ENCODE measurements at regions not wholly inside any gene's neighbourhood (a gene's known extent, or its start where the extent isn't known, plus 50 kb on each side); places are given as distances from the start of the nearest gene placed in this dataset.
"Not testable (repeated sequence)": the region's sequence is repeated elsewhere in the genome, so short reads cannot be mapped to it uniquely, and the experiment has no call there.

GRCh38 chr17:77037943-77038342 lies 102.8 kb upstream of the SEC14L1 start:
- no peak for DNase-seq (ENCODE audit: low spot score)

DNA sequence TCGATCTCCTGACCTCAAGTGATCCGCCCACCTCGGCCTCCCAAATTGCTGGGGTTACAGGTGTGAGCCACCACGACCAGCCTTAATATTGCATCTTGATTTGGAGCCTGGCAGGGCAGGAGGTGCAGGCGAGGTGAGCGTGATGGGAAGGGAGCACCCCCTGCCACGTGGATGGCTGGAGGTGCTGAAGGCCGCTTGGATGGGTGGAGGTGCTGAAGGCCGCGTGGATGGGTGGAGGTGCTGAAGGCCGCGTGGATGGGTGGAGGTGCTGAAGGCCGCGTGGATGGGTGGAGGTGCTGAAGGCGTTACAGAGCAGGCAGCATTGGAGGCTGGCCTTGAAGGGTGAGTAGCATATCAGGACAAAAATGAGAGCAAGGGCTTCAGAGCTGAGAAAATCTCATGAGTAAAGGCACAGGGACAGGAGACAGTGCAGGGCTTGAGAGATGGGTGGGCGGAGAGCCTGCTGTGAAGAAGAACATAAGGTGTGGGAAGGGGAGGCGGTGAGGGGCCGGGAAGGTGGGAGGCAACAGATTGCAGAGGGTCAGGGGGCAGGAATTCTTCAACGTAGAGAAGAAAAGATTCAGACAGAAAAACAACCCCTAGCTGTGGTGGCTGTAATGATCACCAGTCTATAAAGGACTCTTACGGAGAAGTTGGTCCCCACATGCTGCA lies 101.7 kb upstream of the SEC14L1 start:
- DNase-seq (ENCODE audit: low spot score): no peak

GRCh38 chr17:77042476-77043231 lies 98.1 kb upstream of the SEC14L1 start:
- no peak for DNase-seq (ENCODE audit: low spot score)

GRCh38 chr17:77045441-77046041 lies 95.2 kb upstream of the SEC14L1 start:
- peak; percentile 71 for DNase-seq (ENCODE audit: low spot score)

DNA sequence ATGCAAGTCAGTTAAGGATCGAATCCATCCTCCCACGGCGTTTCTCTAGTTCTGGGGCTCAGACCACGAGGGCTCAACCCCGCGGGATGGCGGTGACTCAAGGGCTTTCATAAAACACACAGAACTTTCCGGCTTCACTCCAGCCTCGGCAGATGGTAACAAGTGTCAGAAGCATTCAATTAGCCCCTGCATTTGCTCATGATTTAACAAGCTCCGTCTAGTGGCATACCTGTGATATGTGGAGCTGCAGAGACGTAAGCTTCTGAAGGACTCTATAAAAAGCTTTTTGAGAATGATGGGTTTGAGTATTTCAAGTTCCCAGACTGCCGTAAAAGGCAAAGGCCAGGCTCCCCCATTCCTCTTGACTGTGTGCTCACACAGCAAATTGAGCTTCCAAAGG lies 91.3 kb upstream of the SEC14L1 start:
- DNase-seq (ENCODE audit: low spot score): no peak

DNA sequence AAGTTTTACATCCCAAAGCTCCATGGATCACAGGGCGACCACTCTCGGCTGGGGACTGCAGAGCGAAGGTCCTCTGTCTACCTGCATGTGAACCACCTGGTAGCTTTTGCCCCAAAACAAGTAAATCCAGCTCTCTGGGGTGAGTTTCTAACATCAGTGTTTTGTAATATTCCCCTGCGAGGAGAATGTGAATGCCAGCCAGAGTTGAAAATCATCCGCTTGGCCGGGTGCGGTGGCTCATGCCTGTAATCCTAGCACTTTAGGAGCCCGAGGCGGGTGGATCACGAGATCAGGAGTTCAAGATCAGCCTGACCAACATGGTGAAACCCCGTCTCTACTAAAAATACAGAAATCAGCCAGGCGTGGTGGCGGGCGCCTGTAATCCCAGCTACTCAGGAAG lies 89.9 kb upstream of the SEC14L1 start:
- DNase-seq (ENCODE audit: low spot score): not testable (repeated sequence)

- DNase-seq (ENCODE audit: low spot score): no peak
Measured at GRCh38 chr17:77054936-77055335, 85.8 kb upstream of the SEC14L1 start.

DNA sequence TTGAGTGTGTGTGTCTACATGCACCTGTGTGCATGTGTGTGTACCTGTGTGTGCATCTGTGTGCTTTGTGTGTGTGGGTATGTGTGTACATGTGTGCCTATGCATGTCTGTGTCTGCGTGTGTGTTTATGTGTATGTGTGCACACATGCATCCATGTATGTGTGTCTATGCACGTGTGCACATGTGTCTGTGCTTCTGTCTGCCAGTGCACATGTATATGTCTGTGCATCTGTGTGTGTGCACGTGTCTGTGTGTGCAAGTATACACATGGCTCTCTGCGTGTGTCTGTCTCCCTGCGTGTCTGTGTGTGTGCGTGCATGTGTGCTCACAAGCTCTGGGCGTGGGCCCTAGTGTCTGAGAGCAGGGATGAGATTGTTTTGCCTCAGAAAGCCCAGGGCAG lies 85.3 kb upstream of the SEC14L1 start:
- DNase-seq (ENCODE audit: low spot score): no peak

DNA sequence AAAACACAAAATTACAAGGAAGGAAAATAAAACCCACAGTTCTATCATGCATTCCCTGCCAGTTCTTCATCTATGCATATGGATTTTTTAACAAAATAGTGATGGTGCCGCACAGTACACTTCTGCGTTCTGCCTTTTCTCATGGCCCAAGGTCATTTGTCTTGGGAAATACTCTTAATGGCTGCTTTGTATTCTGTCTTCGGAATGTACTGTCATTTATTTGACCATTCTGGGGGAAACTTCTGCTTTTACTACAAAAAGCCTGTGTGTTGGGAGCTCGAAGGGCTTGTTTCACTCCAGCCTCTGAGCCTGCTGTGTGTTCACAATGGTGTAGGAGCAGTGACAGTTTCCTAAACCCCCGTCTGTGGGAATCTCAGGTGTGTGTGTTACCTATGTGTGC lies 82.8 kb upstream of the SEC14L1 start:
- no peak for DNase-seq (ENCODE audit: low spot score)

DNA sequence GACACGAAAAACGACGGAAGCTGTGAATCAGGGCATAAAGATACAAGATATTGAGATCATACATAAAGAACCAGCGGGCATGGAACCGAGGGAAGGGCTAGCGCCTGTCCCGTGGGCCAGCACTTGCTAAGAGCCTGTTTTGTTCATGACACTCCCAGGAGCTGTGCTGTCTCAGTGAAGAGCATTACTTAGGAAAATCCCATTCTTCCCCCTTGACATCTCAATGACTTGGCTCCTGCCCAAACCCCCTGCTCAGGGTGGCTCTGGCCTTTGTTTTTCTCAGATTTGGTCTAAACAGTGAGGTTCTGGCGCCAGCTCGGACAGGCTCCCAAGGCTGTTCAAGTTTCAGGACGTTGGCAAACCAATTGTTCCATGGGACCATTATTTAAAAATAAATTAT lies 79.1 kb upstream of the SEC14L1 start:
- DNase-seq (ENCODE audit: low spot score): no peak

GRCh38 chr17:77064598-77064997 lies 76.2 kb upstream of the SEC14L1 start:
- no peak for DNase-seq (ENCODE audit: low spot score)

DNA sequence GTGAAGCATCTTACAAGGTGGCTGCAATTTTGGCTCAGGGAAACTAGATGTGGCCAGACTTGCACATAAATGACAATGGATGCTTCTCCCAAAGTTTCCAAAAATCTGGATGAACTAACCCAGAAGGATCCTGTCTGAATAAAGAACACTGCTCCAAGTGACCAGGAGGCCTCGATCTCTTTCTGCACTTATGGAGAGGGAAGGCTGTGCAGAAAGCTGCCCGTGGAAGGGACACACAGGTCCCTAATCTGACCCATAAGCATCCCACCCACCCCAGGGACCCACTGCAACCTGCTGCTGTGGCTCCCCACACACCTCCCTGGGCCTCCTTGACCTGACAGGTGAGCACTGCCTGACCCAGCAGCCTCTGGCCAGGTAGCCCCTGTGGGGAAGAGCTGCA lies 74.6 kb upstream of the SEC14L1 start:
- no peak for DNase-seq (ENCODE audit: low spot score)

GRCh38 chr17:77066726-77067409 lies 73.9 kb upstream of the SEC14L1 start:
- DNase-seq (ENCODE audit: low spot score): peak; percentile 57

DNA sequence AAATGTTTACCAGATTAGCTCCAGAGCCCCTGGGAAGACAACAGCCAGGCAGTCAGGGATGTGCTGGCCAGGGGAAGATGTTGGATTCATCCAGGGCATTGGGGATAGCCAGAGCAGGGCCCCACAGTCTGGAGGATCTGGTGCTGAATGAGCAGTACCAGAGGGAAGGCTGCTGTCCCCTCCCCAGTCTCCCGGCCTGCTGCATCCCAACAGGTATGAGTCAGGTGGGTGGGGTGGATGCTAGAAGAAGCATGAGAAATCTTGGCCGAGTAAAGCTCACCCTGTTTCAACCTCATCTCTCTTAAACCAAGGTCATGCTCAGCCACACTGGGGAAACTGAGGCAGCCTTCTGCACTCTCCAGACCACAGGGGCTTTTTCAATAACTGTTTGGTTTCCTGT lies 71.9 kb upstream of the SEC14L1 start:
- peak; percentile 39 for DNase-seq (ENCODE audit: low spot score)

DNA sequence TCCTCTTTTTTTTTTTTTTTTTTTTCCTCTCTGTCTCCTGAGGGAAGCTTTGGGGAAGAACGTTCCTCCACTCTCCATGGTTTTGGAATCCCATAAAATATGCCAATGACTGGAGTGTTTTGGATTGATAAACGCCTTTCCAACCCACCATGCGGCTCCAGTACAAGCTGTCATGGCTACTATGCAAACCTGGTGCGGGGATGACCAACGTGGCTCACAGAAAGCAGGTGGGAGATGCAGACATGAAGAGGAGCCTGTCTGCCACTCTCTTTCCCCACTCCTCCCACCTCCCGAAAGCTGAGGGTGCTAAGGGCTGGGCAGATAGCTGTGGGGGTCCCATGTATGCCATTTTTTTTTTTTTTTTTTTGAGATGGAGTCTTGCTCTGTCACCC lies 69.9 kb upstream of the SEC14L1 start:
- DNase-seq (ENCODE audit: low spot score): no peak

DNA sequence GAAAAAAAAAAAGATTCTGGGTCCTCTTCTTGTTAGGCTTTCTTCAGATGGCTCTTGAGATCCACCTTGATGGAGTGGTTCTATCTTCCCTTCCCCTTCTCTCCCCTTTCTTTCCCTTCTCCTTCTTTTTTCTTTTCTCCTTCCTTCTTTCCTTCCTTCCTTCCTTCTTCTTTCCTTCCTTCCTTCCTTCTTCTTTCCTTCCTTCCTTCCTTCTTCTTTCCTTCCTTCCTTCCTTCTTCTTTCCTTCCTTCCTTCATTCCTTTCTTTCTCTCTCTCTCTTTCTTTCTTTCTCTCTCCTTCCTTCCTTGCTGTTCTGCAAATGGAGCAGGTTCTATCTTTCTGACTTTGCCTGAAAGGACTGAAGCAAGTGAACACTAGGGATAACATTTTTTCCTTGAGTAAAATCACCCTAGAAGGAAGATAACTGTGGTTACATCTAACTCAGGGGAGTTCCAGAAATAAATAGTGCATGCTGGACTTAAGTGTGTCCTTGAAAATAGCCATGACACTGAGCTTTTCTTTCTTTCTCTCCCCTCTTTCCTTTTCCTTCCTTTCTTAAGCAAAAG lies 68.8 kb upstream of the SEC14L1 start:
- no peak for DNase-seq (ENCODE audit: low spot score)

DNA sequence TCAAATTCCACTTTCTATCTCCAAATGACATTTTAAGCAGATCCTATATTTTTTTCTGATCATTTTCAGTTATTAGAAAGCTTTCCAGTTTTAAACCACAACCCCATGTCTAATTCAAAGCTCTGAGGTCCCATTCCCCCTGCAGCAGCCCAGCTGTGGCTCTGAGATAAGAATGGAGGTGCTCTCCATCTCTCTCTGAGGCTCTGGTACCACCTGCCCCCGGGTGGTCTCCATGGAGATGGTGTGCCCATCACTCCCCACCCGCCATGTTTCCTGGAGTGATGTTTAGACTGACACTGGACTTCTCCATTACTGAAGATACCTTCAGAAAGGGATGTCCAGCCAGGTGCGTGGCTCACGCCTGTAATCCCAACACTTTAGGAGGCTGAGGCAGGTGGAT lies 68.1 kb upstream of the SEC14L1 start:
- no peak for DNase-seq (ENCODE audit: low spot score)

- DNase-seq (ENCODE audit: low spot score): no peak
Measured at GRCh38 chr17:77074681-77075080, 66.1 kb upstream of the SEC14L1 start.

- DNase-seq (ENCODE audit: low spot score): no peak
Measured at GRCh38 chr17:77076124-77076830, 64.5 kb upstream of the SEC14L1 start.

GRCh38 chr17:77083531-77083930 lies 57.2 kb upstream of the SEC14L1 start:
- DNase-seq (ENCODE audit: low spot score): no peak

DNA sequence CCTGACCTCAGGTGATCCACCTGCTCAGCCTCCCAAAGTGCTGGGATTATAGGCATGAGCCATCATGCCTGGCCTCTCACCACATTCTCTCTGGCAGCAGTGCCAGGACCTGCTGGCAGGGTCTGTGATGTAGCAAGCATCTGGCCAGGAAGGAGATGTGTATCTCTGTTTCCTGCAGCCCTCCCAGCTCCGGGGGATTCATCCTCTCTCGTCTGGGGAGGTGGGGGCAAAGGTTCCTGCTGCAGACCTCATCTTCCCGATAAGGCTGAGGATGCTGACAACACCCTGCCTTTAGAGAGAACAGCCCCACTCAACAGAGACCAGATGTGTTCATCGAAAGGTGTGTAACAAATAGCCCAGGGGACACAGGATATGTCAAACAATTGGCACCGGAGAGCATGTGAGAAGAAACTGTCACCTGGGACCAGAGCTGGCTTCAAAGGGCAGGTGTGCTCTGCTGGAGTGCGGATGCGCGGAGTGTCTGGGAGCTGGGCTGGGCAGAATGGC lies 54.8 kb upstream of the SEC14L1 start:
- no peak for DNase-seq (ENCODE audit: low spot score)

All from A172 (cell line).